ENCODE measurements at regions not wholly inside any gene's neighbourhood (a gene's known extent, or its start where the extent isn't known, plus 50 kb on each side); places are given as distances from the start of the nearest gene placed in this dataset.

GRCh38 chr2:65813631-65814173, 381.3 kb upstream of the SPRED2 start:
- H3K4me3 ChIP-seq (ENCODE audit: low read depth, low read length), result no peak overlapping the region
- no peak for TF ChIP-seq CTCF (IDR thresholded peaks at IDR 0.05; ENCODE audit: borderline replicate concordance, insufficient read depth, low read depth, low read length)

- H3K4me3 ChIP-seq (ENCODE audit: low read depth, low read length), result no peak overlapping the region
- TF ChIP-seq CTCF (IDR thresholded peaks at IDR 0.05; ENCODE audit: borderline replicate concordance, insufficient read depth, low read depth, low read length), result no peak
Observed at GRCh38 chr2:65812887-65813286, 380.5 kb upstream of the SPRED2 start.

GRCh38 chr2:65807942-65808341, 375.5 kb upstream of the SPRED2 start:
- no peak overlapping the region for H3K4me3 ChIP-seq (ENCODE audit: low read depth, low read length)
- TF ChIP-seq CTCF (IDR thresholded peaks at IDR 0.05; ENCODE audit: borderline replicate concordance, insufficient read depth, low read depth, low read length), result no peak

- no peak for TF ChIP-seq CTCF (IDR thresholded peaks at IDR 0.05; ENCODE audit: borderline replicate concordance, insufficient read depth, low read depth, low read length)
- H3K4me3 ChIP-seq (ENCODE audit: low read depth, low read length), result no peak overlapping the region
Observed at GRCh38 chr2:65804777-65805176, 372.4 kb upstream of the SPRED2 start.

- no peak for TF ChIP-seq CTCF (IDR thresholded peaks at IDR 0.05; ENCODE audit: borderline replicate concordance, insufficient read depth, low read depth, low read length)
- H3K4me3 ChIP-seq (ENCODE audit: low read depth, low read length), result no peak overlapping the region
Observed at GRCh38 chr2:65802298-65802942, 370.0 kb upstream of the SPRED2 start.

GRCh38 chr2:65800998-65801397, 368.6 kb upstream of the SPRED2 start:
- TF ChIP-seq CTCF (IDR thresholded peaks at IDR 0.05; ENCODE audit: borderline replicate concordance, insufficient read depth, low read depth, low read length), result peak; percentile 43; the same call in 1 of the 2 replicates
- H3K4me3 ChIP-seq (ENCODE audit: low read depth, low read length), result no peak overlapping the region

GRCh38 chr2:65799141-65799854, 366.9 kb upstream of the SPRED2 start:
- no peak for TF ChIP-seq CTCF (IDR thresholded peaks at IDR 0.05; ENCODE audit: borderline replicate concordance, insufficient read depth, low read depth, low read length)
- no peak overlapping the region for H3K4me3 ChIP-seq (ENCODE audit: low read depth, low read length)
